ENCODE measurements at regions not wholly inside any gene's neighbourhood (a gene's known extent, or its start where the extent isn't known, plus 50 kb on each side); places are given as distances from the start of the nearest gene placed in this dataset.

GRCh38 chr2:61675204-61675603 is 137.0 kb upstream of the XPO1 start:
- no peak overlapping the region for H3K4me3 ChIP-seq (ENCODE audit: control insufficient read depth, low read depth, low read length)
- TF ChIP-seq CTCF (conservative IDR thresholded peaks at IDR 0.05; ENCODE audit: control insufficient read depth, insufficient read depth, low read depth, low read length), result no peak
- no peak for DNase-seq (ENCODE audit: low read depth)

GRCh38 chr2:61671561-61672315 is 133.6 kb upstream of the XPO1 start:
- no peak for TF ChIP-seq CTCF (conservative IDR thresholded peaks at IDR 0.05; ENCODE audit: control insufficient read depth, insufficient read depth, low read depth, low read length)

GRCh38 chr2:61670591-61671501 is 132.7 kb upstream of the XPO1 start:
- no peak overlapping the region for H3K4me3 ChIP-seq (ENCODE audit: control insufficient read depth, low read depth, low read length)
- no peak for TF ChIP-seq CTCF (conservative IDR thresholded peaks at IDR 0.05; ENCODE audit: control insufficient read depth, insufficient read depth, low read depth, low read length)
- peak; percentile 72 for DNase-seq (ENCODE audit: low read depth)

More at GRCh38 chr2:61671561-61672315, 133.6 kb upstream of the XPO1 start:
- peak; percentile 23 for DNase-seq (ENCODE audit: low read depth)
- H3K4me3 ChIP-seq (ENCODE audit: control insufficient read depth, low read depth, low read length), result no peak overlapping the region

GRCh38 chr2:61664190-61664589 is 126.0 kb upstream of the XPO1 start:
- no peak overlapping the region for H3K4me3 ChIP-seq (ENCODE audit: control insufficient read depth, low read depth, low read length)
- DNase-seq (ENCODE audit: low read depth), result no peak
- no peak for TF ChIP-seq CTCF (conservative IDR thresholded peaks at IDR 0.05; ENCODE audit: control insufficient read depth, insufficient read depth, low read depth, low read length)

- TF ChIP-seq CTCF (conservative IDR thresholded peaks at IDR 0.05; ENCODE audit: control insufficient read depth, insufficient read depth, low read depth, low read length), result no peak
- DNase-seq (ENCODE audit: low read depth), result no peak
- no peak overlapping the region for H3K4me3 ChIP-seq (ENCODE audit: control insufficient read depth, low read depth, low read length)
Measured at GRCh38 chr2:61662990-61663389, 124.8 kb upstream of the XPO1 start.

GRCh38 chr2:61660511-61661388 is 122.6 kb upstream of the XPO1 start:
- no peak for DNase-seq (ENCODE audit: low read depth)
- no peak overlapping the region for H3K4me3 ChIP-seq (ENCODE audit: control insufficient read depth, low read depth, low read length)
- no peak for TF ChIP-seq CTCF (conservative IDR thresholded peaks at IDR 0.05; ENCODE audit: control insufficient read depth, insufficient read depth, low read depth, low read length)

Measured in fibroblast of mammary gland (primary cell).